NB4 (cell line): ENCODE measurements at regions not wholly inside any gene's neighbourhood (a gene's known extent, or its start where the extent isn't known, plus 50 kb on each side); places are given as distances from the start of the nearest gene placed in this dataset.

Experiments used
- CTCF ChIP-seq: IDR thresholded peaks from one replicate; pipeline ENCODE4 v1.5.1; 2012; ENCODE audit warnings: low read depth, low read length
- MAX ChIP-seq: IDR thresholded peaks from 2 replicates; pipeline ENCODE4 v1.6.1; 2011; ENCODE audit warnings: low read depth, low read length
- MYC ChIP-seq: IDR thresholded peaks from 2 replicates; pipeline ENCODE4 v1.6.1; 2011; ENCODE audit warnings: low read depth, low read length
- POLR2A ChIP-seq: IDR thresholded peaks from 2 replicates; pipeline ENCODE4 v1.6.1; 2011; ENCODE audit warnings: mild to moderate bottlenecking; ENCODE audit not compliant: insufficient read length; ENCODE audit errors: extremely low read depth

GRCh38 chr20:22916021-22916842 lies 118.9 kb upstream of the SSTR4 start:
- TF ChIP-seq CTCF, result no peak
- TF ChIP-seq POLR2A, result no peak
- TF ChIP-seq MAX, result no peak
- TF ChIP-seq MYC, result no peak
